Stimulated activated naive CD8-positive, alpha-beta T cell treated with anti-CD3 and anti-CD28 coated beads, Interleukin-15, amount 100 ng/mL, for 72 hours (primary cell): ENCODE measurements at regions not wholly inside any gene's neighbourhood (a gene's known extent, or its start where the extent isn't known, plus 50 kb on each side); places are given as distances from the start of the nearest gene placed in this dataset.
"Not testable (repeated sequence)": the region's sequence is repeated elsewhere in the genome, so short reads cannot be mapped to it uniquely, and the experiment has no call there.

Experiments used
- ATAC-seq: fragments of 150-1000 bp; cut with Tn5 transposase; 2 replicates; pipeline ENCODE4 v1.10.0; 2021; ENCODE audit warnings: mild to moderate bottlenecking, moderate library complexity
- DNase-seq, 2 donors: peaks; one replicate each; pipeline ENCODE4 v3.0.0; 2021 to 2022
- H3K27ac Mint-ChIP-seq, 2 donors: one replicate each; pipeline ENCODE4 v1.8.0; 2022; ENCODE audit warnings: mild to moderate bottlenecking in 2 of 2, mixed read lengths in 2 of 2, moderate library complexity in 2 of 2
- H3K27me3 Mint-ChIP-seq: one replicate; pipeline ENCODE4 v1.8.0; 2022; ENCODE audit warnings: mixed read lengths
- H3K4me1 Mint-ChIP-seq: one replicate; pipeline ENCODE4 v1.8.0; 2022; ENCODE audit warnings: mild to moderate bottlenecking, mixed read lengths
- H3K4me3 Mint-ChIP-seq, 2 donors: one replicate each; pipeline ENCODE4 v1.8.0; 2022; ENCODE audit warnings: mild to moderate bottlenecking in 2 of 2, mixed read lengths in 2 of 2, moderate library complexity in 1 of 2
- H3K9me3 Mint-ChIP-seq, 2 donors: one replicate each; pipeline ENCODE4 v1.8.0; 2022; ENCODE audit warnings: mixed read lengths in 2 of 2

DNA sequence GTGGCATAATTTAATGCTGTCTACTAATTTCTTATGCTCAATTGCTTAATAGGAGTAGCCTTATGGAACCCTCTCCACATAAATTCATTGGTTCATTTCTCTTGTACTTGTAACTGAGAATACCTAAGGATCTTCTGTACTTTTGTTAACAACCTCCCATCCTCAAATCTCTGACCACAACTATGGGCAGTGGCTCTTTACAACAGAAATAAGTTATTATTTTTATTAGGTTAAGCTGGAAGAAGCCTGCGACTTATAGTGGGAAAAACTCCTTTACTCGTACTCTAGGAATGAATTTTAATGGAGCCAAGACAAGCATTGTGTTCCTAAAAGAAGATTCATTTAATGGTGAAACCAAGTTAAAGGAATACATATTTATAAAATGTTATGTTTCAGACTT is 337.1 kb upstream of the CTSO start:
- H3K4me3 Mint-ChIP-seq = no peak overlapping the region

DNA sequence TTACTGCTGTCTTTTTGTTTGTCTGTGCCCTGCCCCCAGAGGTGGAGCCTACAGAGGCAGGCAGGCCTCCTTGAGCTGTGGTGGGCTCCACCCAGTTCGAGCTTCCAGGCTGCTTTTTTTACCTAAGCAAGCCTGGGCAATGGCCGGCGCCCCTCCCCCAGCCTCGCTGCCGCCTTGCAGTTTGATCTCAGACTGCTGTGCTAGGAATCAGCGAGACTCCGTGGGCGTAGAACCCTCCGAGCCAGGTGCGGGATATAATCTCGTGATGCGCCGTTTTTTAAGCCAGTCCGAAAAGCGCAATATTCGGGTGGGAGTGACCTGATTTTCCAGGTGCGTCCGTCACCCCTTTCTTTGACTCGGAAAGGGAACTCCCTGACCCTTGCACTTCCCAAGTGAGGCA is 336.4 kb upstream of the CTSO start:
- not testable (repeated sequence) for H3K4me1 Mint-ChIP-seq, H3K27ac Mint-ChIP-seq, ATAC-seq, H3K4me3 Mint-ChIP-seq, DNase-seq, H3K9me3 Mint-ChIP-seq, H3K27me3 Mint-ChIP-seq

More for the DNA sequence above, 337.1 kb upstream of the CTSO start:
- Mint-ChIP-seq H3K9me3 (no peaks in the 10 kb centered on the region), H3K4me1 (no peaks in the 10 kb centered on the region), H3K27ac (no peak overlapping the region), H3K27me3 (no peaks in the 10 kb centered on the region)
- no peak for ATAC-seq
- DNase-seq = no peak

DNA sequence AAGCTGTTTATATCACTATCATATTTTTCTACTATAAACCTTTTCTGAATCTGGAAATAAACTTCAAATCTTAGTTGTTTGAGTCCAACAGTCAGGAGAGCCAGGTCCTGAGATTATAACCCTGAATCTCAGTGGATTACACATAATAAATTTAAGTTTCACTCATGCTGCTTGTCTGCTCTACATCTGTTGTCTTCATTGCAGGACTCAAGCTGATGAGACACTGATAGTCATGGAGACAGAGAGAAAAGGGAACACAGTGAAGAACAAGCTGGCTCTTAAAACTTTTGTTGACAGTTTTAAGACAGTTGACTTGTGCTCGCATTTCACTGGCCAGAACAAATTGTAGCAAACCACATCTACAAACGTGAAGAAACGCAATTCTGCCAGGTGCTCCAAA is 327.0 kb upstream of the CTSO start:
- no peak overlapping the region for H3K27ac Mint-ChIP-seq
- H3K27me3 Mint-ChIP-seq = no peaks in the 10 kb centered on the region
- H3K4me3 Mint-ChIP-seq = no peak overlapping the region
- no peaks in the 10 kb centered on the region for H3K4me1 Mint-ChIP-seq
- DNase-seq (no peak), ATAC-seq (no peak)
- no peaks in the 10 kb centered on the region for H3K9me3 Mint-ChIP-seq

DNA sequence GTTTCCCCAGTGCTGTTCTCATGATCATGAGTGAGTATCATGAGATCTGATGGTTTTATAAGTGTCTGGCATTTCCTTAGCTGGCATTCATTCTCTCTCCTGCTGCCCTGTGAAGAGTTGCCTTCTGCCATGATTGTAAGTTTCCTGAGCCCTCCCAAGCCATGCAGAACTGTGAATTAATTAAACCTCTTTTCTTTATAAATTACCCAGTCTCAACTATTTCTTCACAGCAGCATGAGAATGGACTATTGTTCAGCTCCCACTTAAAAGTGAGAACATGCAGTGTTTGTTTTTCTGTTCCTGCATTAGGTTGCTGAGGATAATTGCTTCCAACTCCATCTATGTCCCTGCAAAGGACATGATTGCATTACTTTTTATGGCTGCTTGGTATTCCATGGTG is 311.7 kb upstream of the CTSO start:
- DNase-seq (no peak), ATAC-seq (no peak)
- no peaks in the 10 kb centered on the region for H3K27me3 Mint-ChIP-seq
- H3K4me1 Mint-ChIP-seq = no peaks in the 10 kb centered on the region
- no peaks in the 10 kb centered on the region for H3K9me3 Mint-ChIP-seq
- H3K27ac Mint-ChIP-seq = no peak overlapping the region
- no peak overlapping the region for H3K4me3 Mint-ChIP-seq

DNA sequence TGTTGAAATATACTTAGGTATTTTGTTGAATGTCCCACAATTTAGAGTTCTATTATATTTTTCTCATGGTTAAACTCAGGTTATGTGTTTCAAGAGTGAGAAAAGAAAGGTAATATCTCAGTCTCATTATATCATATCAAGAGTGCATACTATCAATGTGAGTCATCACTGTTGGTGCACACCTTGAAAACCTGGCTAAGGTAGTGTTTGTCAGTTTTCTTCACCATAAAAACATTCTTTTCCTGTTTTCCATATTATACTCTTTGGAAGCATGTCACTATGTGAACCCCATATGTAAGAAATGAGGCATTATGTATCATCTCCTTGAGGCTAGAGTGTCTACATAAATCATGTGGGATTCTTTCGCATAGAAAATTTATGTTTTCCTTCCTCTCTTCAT is 307.6 kb upstream of the CTSO start:
- Mint-ChIP-seq H3K9me3 (no peaks in the 10 kb centered on the region), H3K27ac (no peak overlapping the region)

DNA sequence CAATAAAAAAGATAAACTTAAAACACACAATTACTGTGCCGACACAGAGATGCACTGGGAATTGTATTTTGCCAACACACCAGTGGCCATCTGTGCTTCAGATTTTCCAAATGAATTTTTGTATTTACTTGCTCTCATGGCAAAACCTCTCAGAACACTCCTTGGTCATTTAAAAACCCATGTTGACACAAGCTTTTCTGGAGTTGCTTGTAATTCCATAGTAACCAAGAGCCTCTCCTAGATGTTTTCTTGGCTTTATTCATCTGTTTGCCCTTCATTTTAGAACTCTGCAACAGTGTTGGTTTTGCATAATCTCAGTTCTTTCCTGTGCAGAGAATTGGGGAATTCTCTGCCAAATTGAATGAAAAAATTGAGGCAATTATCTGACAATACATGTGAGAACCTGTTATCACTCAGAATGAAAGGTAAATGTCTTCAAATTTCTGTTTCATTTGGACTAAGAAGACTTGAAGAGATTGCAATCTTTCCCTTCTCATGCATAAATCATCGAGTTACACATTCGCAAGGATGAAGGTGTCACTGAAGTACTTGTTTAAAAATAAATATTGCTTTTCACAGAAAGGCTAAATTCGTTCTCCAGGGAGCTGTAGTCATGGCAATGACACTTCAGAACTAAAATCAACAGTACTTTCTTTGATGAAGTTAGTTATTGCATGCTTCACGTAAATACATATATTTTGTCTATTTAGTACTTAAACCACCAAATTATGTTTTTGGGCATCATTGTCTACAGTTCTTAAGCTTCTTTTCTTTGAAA is 301.8 kb upstream of the CTSO start:
- H3K27me3 Mint-ChIP-seq = no peaks in the 10 kb centered on the region
- peaks cover 0 to 4% of the 10 kb centered on the region in 2 donors for H3K9me3 Mint-ChIP-seq
- DNase-seq (no peak), ATAC-seq (no peak)
- H3K4me1 Mint-ChIP-seq = no peaks in the 10 kb centered on the region
- H3K27ac Mint-ChIP-seq = no peak overlapping the region
- no peak overlapping the region for H3K4me3 Mint-ChIP-seq

More for the DNA sequence above, 307.6 kb upstream of the CTSO start:
- ATAC-seq (no peak), DNase-seq (no peak)
- no peak overlapping the region for H3K4me3 Mint-ChIP-seq
- H3K4me1 Mint-ChIP-seq = no peaks in the 10 kb centered on the region
- H3K27me3 Mint-ChIP-seq = no peaks in the 10 kb centered on the region

DNA sequence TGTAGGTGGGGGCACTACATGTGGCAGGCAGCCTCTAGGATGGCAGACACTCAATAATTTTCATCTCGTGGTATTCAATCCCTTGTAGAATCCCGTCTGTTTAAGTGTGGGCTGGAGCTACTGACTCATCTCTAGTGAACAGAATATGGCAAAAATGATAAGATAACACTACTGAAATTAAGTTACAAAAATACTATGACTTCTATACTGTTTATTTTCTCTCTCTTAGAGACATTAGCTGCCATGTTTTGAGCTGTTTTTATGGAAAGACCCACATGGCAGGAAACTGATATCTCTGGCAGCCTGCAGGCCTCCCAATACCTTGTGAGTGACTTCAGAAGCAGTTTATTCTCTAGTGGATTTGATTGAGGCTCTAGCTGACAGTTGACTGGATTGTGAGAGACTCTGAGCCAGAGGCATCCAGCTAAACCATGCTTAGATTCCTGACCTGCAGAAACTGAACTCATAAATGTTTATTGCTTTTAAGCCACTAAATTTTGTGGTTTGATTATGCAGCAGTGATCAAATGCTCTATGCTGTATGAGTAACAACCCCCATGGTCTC is 298.8 kb upstream of the CTSO start:
- ATAC-seq = no peak
- Mint-ChIP-seq H3K9me3 (peaks cover 0 to 4% of the 10 kb centered on the region in 2 donors), H3K27ac (no peak overlapping the region), H3K27me3 (no peaks in the 10 kb centered on the region), H3K4me3 (no peak overlapping the region), H3K4me1 (no peaks in the 10 kb centered on the region)
- DNase-seq = no peak

DNA sequence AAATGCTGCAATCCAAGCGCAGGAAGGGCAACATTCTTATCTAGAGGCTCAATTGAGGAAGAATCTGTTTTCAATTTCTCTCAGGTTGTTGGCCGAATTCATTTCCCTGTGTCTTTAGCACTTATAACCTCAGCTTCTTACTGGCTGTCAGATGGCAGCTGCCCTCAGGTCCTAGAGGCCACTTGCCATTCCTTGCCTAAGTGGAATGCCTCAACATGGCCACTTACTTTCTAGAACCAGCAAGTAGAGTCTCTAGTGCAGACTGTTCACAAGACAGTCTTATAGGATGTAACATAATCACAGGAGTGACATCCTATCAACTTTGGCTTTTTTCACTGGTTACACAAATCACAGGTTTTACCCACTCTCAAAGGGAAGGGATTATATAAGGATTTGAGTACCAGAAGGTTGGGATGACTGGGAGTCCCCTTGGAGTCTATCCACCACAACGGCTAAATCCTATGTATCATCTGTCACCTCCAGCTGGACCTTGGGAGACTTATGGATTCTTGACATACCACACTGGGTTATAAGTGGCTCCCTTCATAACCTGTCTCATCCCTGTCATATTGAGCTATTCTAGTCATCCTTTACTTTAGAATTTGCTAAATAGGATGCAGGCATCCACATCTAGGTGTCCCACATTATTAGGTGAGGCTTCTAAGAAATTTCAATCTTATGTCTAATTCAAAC is 297.9 kb upstream of the CTSO start:
- no peak overlapping the region for H3K4me3 Mint-ChIP-seq
- no peaks in the 10 kb centered on the region for H3K27me3 Mint-ChIP-seq

DNA sequence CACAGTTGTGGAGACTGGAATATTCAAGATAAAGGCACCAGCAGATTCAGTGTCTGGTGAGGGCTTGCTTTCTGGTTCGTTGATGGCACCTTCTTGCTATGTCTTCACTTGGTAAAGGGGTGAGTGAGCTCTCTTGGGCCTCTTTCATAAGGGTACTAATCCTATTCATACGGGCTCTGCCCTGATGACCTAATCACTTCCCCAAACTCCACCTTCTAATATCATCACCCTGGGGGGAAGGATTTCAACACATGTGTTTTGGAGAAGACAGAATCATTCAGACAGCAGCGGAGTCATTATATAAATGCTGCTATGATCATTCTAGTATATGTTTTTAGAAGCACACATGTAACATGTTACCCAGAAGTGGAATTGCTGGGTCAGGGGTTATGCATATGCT is 295.3 kb upstream of the CTSO start:
- no peaks in the 10 kb centered on the region for H3K4me1 Mint-ChIP-seq
- peaks cover 0 to 4% of the 10 kb centered on the region in 2 donors for H3K9me3 Mint-ChIP-seq
- no peak overlapping the region for H3K4me3 Mint-ChIP-seq
- no peak for DNase-seq
- no peaks in the 10 kb centered on the region for H3K27me3 Mint-ChIP-seq
- no peak for ATAC-seq
- H3K27ac Mint-ChIP-seq = no peak overlapping the region

More for the DNA sequence above, 297.9 kb upstream of the CTSO start:
- ATAC-seq (no peak), DNase-seq (no peak)
- Mint-ChIP-seq H3K27ac (no peak overlapping the region), H3K4me1 (no peaks in the 10 kb centered on the region), H3K9me3 (peaks cover 0 to 4% of the 10 kb centered on the region in 2 donors)

DNA sequence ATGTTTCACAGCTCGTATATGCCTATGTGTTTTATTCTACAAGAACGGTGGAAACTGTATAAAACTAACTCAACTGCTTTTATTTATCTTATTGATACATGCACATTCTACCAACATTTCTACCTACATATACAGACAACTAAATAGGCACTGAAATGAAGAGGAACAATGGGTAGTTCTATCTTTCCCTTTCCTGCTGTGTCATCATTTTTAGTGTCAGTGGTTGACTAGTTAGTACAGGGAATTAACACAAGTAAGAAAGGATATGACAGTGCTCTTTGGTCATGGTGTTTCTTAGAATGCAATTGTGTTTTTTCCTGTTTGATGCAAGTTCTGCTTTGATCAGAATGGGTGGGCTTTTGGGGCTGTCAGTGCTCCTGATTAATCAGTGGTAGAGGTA is 293.8 kb upstream of the CTSO start:
- ATAC-seq (no peak), DNase-seq (no peak)
- no peak overlapping the region for H3K4me3 Mint-ChIP-seq
- H3K27ac Mint-ChIP-seq = no peak overlapping the region
- H3K4me1 Mint-ChIP-seq = no peaks in the 10 kb centered on the region
- no peaks in the 10 kb centered on the region for H3K27me3 Mint-ChIP-seq
- no peaks in the 10 kb centered on the region for H3K9me3 Mint-ChIP-seq

DNA sequence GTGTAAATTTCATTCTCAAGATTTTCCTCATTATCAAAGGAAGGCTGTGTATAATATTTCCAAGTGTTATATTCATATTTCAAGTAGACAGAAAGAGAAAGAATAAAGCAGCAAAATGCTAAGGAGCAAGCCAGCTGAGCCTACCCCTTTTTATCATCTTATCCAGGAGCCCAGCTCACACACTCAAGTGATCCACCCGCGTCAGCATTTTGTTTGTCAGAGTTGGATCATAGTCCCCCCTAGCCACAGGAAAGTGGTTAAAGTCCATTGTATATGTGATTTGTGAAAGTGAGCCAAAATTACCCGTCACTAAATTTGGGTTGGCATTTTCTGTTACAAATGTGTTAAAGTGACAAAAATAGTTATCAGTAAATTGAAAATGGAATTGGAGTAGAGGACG is 289.3 kb upstream of the CTSO start:
- DNase-seq (no peak), ATAC-seq (no peak)
- Mint-ChIP-seq H3K4me3 (no peak overlapping the region), H3K27me3 (no peaks in the 10 kb centered on the region), H3K27ac (peak overlapping the region in 1 of 2 donors; percentile 63), H3K9me3 (peaks cover 0 to 3% of the 10 kb centered on the region in 2 donors), H3K4me1 (no peaks in the 10 kb centered on the region)

DNA sequence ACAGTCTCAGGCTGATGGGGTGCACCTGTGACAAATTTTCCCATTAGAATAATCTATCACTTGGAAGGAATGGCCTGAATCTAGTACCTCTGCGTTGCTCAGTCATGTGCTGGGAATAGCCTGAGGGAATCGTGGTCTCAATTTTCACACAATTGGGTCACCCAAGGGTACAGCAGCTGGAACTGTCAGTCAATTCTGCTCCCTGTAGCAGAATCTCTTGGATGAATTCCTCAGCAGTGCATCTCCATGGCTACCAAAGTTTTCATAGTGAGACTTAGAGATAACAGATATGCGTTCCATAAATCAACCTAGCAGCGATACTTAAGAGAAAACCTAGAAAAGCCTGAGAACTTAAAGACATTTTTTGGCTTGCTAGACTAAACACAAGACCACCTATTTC is 288.7 kb upstream of the CTSO start:
- no peak for ATAC-seq
- no peak for DNase-seq
- Mint-ChIP-seq H3K4me3 (no peak overlapping the region), H3K4me1 (no peaks in the 10 kb centered on the region), H3K27ac (no peak overlapping the region), H3K27me3 (no peaks in the 10 kb centered on the region), H3K9me3 (peaks cover 0 to 3% of the 10 kb centered on the region in 2 donors)

DNA sequence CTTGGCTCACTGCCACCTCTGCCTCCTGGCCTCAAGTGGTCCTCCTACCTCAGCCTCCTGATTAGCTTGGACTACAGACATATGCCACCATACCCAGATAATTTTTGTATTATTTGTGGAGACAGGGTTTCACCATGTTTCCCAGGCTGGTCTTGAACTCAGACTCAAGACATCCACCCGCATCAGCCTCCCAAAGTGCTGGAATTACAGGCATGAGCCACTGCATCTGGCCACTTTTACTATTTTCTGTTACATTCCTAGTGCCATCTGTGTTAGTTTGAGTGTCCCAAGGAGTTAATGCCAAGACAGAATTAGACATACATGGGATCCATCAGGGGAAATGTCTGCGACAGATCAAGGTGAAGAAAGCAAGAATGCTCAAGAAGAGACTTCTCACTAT is 288.2 kb upstream of the CTSO start:
- ATAC-seq (no peak), DNase-seq (no peak)
- H3K9me3 Mint-ChIP-seq = peaks cover 0 to 3% of the 10 kb centered on the region in 2 donors
- H3K27me3 Mint-ChIP-seq = no peaks in the 10 kb centered on the region
- no peak overlapping the region for H3K27ac Mint-ChIP-seq
- no peaks in the 10 kb centered on the region for H3K4me1 Mint-ChIP-seq
- no peak overlapping the region for H3K4me3 Mint-ChIP-seq

DNA sequence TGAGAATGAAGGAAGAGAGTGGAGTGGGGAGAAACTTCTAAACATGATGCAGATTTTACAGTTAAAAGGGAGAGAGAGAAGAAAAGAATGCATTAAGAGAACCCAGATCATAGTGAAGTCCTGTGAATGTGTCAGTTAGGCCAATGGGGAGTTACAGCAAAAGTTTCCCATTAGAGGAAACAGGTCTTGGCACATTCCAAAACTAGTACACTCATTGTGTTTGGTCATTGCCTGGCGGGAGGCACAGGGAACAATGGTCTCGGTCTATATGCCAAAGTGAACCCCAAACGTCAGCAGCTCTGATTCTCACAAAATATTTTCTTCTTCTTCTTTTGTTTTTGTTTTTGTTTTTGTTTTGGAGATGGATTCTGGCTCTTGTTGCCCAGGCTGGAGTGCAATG is 284.5 kb upstream of the CTSO start:
- H3K27ac Mint-ChIP-seq = no peak overlapping the region
- no peak for ATAC-seq
- H3K27me3 Mint-ChIP-seq = no peaks in the 10 kb centered on the region

DNA sequence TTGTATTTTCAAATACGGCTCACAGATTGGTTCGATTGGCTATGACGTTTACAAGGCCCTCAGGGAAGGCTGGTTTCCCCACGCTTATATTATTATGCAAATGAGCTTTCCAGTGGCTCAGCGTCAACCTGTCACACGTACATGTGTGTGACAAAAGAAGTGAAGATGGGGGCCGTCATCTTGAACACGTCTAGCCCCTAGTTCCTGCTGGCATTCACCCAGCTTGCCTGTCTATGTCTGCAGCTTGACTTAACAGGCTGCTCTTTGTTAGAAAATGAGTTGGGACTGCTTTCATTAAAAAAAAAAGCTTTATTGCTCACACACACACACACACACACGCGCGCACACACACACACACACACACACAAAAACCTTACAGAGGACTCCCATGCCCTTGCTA is 283.6 kb upstream of the CTSO start:
- Mint-ChIP-seq H3K27me3 (no peaks in the 10 kb centered on the region), H3K27ac (no peak overlapping the region), H3K4me3 (no peak overlapping the region), H3K4me1 (no peaks in the 10 kb centered on the region), H3K9me3 (peaks cover 0 to 8% of the 10 kb centered on the region in 2 donors)
- DNase-seq = no peak
- no peak for ATAC-seq

More for the DNA sequence above, 284.5 kb upstream of the CTSO start:
- Mint-ChIP-seq H3K9me3 (peaks cover 0 to 8% of the 10 kb centered on the region in 2 donors), H3K4me3 (no peak overlapping the region), H3K4me1 (no peaks in the 10 kb centered on the region)
- DNase-seq = no peak

DNA sequence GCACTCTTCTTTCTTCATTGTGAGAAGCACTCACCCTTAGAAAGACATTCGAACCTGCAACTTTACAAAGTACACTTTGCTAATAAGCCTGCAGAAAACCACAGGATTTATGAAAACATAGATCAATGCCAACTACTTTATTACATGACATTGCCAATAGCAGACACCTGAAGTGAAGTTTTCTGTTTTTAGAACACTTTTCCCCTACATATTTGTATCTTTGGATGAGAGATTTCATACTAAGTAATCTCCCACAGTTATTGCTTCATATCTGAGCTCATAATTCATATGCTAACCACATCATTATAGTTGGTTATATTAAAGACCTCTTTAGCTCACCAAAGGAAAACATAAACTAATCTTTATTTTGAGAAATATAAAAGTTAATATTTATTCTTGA is 276.5 kb upstream of the CTSO start:
- Mint-ChIP-seq H3K4me3 (no peak overlapping the region), H3K4me1 (no peaks in the 10 kb centered on the region), H3K27me3 (no peaks in the 10 kb centered on the region), H3K9me3 (peaks cover 0 to 12% of the 10 kb centered on the region in 2 donors), H3K27ac (no peak overlapping the region)
- ATAC-seq (no peak), DNase-seq (no peak)
